Activated naive CD8-positive, alpha-beta T cell (primary cell): ENCODE measurements at regions not wholly inside any gene's neighbourhood (a gene's known extent, or its start where the extent isn't known, plus 50 kb on each side); places are given as distances from the start of the nearest gene placed in this dataset.
"Not testable (repeated sequence)": the region's sequence is repeated elsewhere in the genome, so short reads cannot be mapped to it uniquely, and the experiment has no call there.

Source experiments
- H3K27ac Mint-ChIP-seq: one replicate; pipeline ENCODE4 v1.8.0; 2021; ENCODE audit warnings: mixed read lengths
- H3K27me3 Mint-ChIP-seq: one replicate; pipeline ENCODE4 v1.8.0; 2021; ENCODE audit warnings: mixed read lengths
- H3K36me3 Mint-ChIP-seq: one replicate; pipeline ENCODE4 v1.8.0; 2021; ENCODE audit warnings: mixed read lengths
- H3K4me1 Mint-ChIP-seq: one replicate; pipeline ENCODE4 v1.8.0; 2021; ENCODE audit warnings: low read depth, mixed read lengths
- H3K4me3 Mint-ChIP-seq: one replicate; pipeline ENCODE4 v1.8.0; 2021; ENCODE audit warnings: mild to moderate bottlenecking, mixed read lengths
- H3K9me3 Mint-ChIP-seq: one replicate; pipeline ENCODE4 v1.8.0; 2021; ENCODE audit warnings: low read depth, mixed read lengths

GRCh38 chr18:15164446-15164845, 416.5 kb downstream of the ANKRD30B start:
- not testable (repeated sequence) for H3K4me1 Mint-ChIP-seq, H3K36me3 Mint-ChIP-seq, H3K9me3 Mint-ChIP-seq, H3K27me3 Mint-ChIP-seq, H3K27ac Mint-ChIP-seq, H3K4me3 Mint-ChIP-seq

DNA sequence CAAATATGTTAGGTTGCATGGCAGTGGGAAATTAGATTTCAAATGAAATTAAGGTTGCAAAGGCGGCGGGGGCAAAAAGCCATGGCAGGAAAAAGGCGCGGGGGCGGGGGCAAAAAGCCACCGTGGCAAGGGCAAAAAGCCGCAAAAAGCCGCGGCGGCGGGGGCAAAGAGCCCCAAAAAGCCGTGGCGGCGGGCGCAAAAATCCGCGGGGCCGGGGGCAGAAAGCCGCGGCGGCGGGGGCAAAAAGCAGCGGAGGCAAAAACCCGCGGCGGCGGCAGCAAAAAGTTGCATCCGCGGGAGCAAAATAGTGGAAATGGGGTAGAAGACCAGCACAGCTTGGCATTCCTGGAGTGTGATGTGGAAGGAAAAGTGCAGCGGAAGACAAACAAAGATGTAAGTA, 417.1 kb downstream of the ANKRD30B start:
- Mint-ChIP-seq H3K27me3 (peaks cover 2% of the 10 kb centered on the region), H3K36me3 (no peaks in the 10 kb centered on the region), H3K9me3 (no peaks in the 10 kb centered on the region), H3K4me1 (no peaks in the 10 kb centered on the region), H3K4me3 (no peak overlapping the region), H3K27ac (no peak overlapping the region)

DNA sequence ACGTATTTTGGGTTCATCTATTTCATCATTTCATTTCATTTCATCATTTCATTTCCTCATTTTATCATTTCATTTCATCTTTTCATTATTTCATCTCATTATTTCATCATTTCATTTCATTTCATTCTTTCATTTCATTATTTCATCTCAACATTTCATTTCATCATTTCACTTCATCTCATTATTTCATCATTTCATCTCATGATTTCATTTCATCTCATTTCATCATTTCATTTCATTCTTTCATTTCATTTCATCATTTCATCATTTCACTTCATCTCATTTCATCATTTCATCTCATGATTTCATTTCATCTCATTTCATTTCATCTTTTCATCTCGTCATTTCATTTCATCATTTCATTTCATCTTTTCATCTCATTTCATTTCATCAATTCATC, 445.1 kb downstream of the ANKRD30B start:
- not testable (repeated sequence) for H3K27ac Mint-ChIP-seq, H3K36me3 Mint-ChIP-seq, H3K4me1 Mint-ChIP-seq, H3K4me3 Mint-ChIP-seq, H3K27me3 Mint-ChIP-seq, H3K9me3 Mint-ChIP-seq

- H3K9me3 Mint-ChIP-seq = not testable (repeated sequence)
Measured at GRCh38 chr18:15193813-15194212, 445.8 kb downstream of the ANKRD30B start.

GRCh38 chr18:15197338-15198115, 449.6 kb downstream of the ANKRD30B start:
- H3K9me3 Mint-ChIP-seq, H3K36me3 Mint-ChIP-seq, H3K4me1 Mint-ChIP-seq, H3K4me3 Mint-ChIP-seq, H3K27ac Mint-ChIP-seq: not testable (repeated sequence)
- peaks cover 19% of the 10 kb centered on the region for H3K27me3 Mint-ChIP-seq

More at GRCh38 chr18:15193813-15194212, 445.8 kb downstream of the ANKRD30B start:
- H3K4me3 Mint-ChIP-seq, H3K27ac Mint-ChIP-seq, H3K27me3 Mint-ChIP-seq, H3K4me1 Mint-ChIP-seq, H3K36me3 Mint-ChIP-seq: not testable (repeated sequence)

DNA sequence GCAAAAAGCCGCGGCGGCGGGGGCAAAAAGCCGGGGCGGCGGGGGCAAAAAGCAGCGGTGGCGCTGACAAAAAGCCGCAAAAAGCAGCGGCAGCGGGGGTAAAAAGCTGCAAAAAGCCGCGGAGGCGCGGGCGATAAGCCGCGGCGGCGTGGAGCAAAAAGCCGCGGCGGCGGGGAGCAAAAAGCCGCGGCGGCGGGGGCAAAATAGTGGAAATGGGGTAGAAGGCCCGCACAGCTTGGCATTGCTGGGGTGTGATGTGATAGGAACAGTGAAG, 450.1 kb downstream of the ANKRD30B start:
- no peaks in the 10 kb centered on the region for H3K36me3 Mint-ChIP-seq
- H3K27ac Mint-ChIP-seq = no peak overlapping the region
- H3K9me3 Mint-ChIP-seq = peaks cover 4% of the 10 kb centered on the region
- H3K4me1 Mint-ChIP-seq = peaks cover 5% of the 10 kb centered on the region
- H3K4me3 Mint-ChIP-seq = peak overlapping the region; percentile 4
- peaks cover 19% of the 10 kb centered on the region for H3K27me3 Mint-ChIP-seq
